ENCODE measurements at regions not wholly inside any gene's neighbourhood (a gene's known extent, or its start where the extent isn't known, plus 50 kb on each side); places are given as distances from the start of the nearest gene placed in this dataset.

DNA sequence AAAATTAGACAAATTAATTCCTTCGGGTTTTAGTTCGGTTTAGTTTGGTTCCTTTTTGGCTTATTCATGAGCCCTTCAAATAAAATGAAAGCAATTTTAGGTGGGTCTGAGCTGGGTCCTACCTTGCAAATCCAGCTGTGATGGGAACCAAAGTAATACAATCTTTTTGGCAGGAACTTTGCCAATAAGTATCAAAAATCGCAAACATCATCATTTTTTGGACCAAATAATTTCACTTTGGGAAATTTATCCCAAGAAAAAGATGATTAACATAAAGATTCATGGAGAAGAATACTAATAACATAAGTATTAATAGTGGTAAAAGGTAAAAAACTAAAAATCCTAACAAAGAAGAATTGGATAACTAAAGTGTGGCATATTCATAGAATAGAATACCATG is 67.8 kb upstream of the MYOCD start:
- Histone ChIP-seq H3K27ac (no peak overlapping the region), H3K9me3 (no peaks in the 10 kb centered on the region), H3K36me3 (no peaks in the 10 kb centered on the region), H3K27me3 (no peaks in the 10 kb centered on the region), H3K4me1 (peaks cover 0 to 22% (median 8%) of the 10 kb centered on the region in 4 donors), H3K4me3 (no peak overlapping the region)
- in situ Hi-C loops (cut with MboI; ENCODE audit: low pct_ligation_motif_present in 1 of 4, low pct_unique_long_range_greater_than_20kb in 1 of 4, low sequenced_read_pairs in 3 of 4) (no loop called here), intact Hi-C loops (cut with DNase I; ENCODE audit: low total_unique reads) (no loop called here)
- no peak for DNase-seq
- TF ChIP-seq EP300 (IDR thresholded peaks at IDR 0.05; ENCODE audit: low read depth) (no peak), POLR2A (IDR thresholded peaks at IDR 0.05) (no peak), POLR2AphosphoS5 (IDR thresholded peaks at IDR 0.05) (no peak)
- TF ChIP-seq, protein P1, sequence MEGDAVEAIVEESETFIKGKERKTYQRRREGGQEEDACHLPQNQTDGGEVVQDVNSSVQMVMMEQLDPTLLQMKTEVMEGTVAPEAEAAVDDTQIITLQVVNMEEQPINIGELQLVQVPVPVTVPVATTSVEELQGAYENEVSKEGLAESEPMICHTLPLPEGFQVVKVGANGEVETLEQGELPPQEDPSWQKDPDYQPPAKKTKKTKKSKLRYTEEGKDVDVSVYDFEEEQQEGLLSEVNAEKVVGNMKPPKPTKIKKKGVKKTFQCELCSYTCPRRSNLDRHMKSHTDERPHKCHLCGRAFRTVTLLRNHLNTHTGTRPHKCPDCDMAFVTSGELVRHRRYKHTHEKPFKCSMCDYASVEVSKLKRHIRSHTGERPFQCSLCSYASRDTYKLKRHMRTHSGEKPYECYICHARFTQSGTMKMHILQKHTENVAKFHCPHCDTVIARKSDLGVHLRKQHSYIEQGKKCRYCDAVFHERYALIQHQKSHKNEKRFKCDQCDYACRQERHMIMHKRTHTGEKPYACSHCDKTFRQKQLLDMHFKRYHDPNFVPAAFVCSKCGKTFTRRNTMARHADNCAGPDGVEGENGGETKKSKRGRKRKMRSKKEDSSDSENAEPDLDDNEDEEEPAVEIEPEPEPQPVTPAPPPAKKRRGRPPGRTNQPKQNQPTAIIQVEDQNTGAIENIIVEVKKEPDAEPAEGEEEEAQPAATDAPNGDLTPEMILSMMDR (IDR thresholded peaks at IDR 0.05), result no peak
- WGBS, 2 donors (ENCODE audit: low coverage in 1 of 2), result 87 to 94% methylated on average over 3 of the region's 3 CpGs

DNA sequence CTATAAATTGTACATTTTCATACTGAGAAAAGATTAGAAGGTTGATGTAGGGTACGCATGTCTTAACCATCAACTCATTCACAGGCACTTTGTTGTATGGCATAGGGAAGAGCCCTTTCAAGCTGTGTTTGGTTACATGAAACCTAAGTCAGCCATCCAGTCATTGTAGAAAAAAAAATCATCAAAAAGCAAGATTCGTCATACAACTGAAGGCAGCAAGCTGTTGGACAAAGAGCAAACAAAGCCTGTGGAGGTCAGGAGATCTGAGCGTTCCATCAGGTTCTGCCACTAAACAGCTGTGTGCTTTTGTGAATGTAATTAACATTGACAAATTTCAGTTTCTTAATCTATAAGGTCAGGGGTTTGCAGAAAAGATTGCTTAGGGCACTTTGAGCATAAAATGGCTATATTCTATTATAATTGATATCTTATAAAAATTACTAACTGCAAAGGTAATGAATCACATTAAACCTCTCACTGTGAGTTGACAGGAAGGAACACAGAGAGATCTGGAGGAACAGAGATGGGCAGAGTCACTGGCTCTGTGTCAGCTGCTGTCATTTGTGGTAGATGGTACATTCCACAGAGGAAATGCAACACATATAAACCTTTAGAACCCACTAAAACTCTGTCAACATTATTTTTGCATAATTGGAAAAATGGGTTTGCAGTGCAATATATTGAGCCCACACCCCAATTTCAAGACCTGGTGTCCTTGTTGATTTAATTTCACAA is 66.3 kb upstream of the MYOCD start:
- Histone ChIP-seq H3K36me3 (no peaks in the 10 kb centered on the region), H3K27ac (no peak overlapping the region), H3K4me3 (no peak overlapping the region), H3K4me1 (peaks cover 0 to 22% (median 8%) of the 10 kb centered on the region in 4 donors), H3K9me3 (no peaks in the 10 kb centered on the region), H3K27me3 (no peaks in the 10 kb centered on the region)
- intact Hi-C loops (cut with DNase I; ENCODE audit: low total_unique reads) (no loop called here), in situ Hi-C loops (cut with MboI; ENCODE audit: low pct_ligation_motif_present in 1 of 4, low pct_unique_long_range_greater_than_20kb in 1 of 4, low sequenced_read_pairs in 3 of 4) (no loop called here)
- TF ChIP-seq, protein P1 (IDR thresholded peaks at IDR 0.05), result no peak
- TF ChIP-seq EP300 (IDR thresholded peaks at IDR 0.05; ENCODE audit: low read depth) (no peak), POLR2A (IDR thresholded peaks at IDR 0.05) (no peak), POLR2AphosphoS5 (IDR thresholded peaks at IDR 0.05) (no peak)
- WGBS, 2 donors (ENCODE audit: low coverage in 1 of 2), result 43 to 51% methylated on average over 3 of the region's 3 CpGs
- DNase-seq, result no peak

DNA sequence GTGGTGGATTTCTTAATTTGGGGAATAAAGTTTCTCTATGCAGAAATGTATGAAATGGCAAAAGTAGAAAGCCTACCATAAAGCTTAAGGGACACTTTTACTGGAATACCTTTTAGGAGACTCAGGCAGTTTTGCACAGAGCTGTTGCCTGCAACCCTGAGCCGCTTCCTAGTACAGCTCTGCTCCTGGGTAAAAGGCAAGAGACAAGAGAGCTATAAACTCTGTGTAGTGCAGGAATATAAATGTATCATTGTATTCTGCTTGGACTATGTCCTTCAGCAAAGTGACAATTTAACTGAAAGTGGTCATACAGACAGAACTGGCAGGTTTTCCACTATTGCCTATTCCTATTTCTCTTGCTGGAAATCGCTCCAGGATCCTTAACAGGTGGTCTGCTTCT is 65.3 kb upstream of the MYOCD start:
- intact Hi-C loops (cut with DNase I; ENCODE audit: low total_unique reads), result no loop called here
- H3K36me3 ChIP-seq, result no peaks in the 10 kb centered on the region
- H3K9me3 ChIP-seq, result no peaks in the 10 kb centered on the region
- 6 to 31% methylated on average over 2 of the region's 2 CpGs for WGBS, 2 donors (ENCODE audit: low coverage in 1 of 2)
- no peaks in the 10 kb centered on the region for H3K27me3 ChIP-seq
- H3K4me3 ChIP-seq, result no peak overlapping the region
- in situ Hi-C loops (cut with MboI; ENCODE audit: low pct_ligation_motif_present in 1 of 4, low pct_unique_long_range_greater_than_20kb in 1 of 4, low sequenced_read_pairs in 3 of 4), result no loop called here
- TF ChIP-seq POLR2AphosphoS5 (IDR thresholded peaks at IDR 0.05), result no peak
- no peak for TF ChIP-seq POLR2A (IDR thresholded peaks at IDR 0.05)
- TF ChIP-seq, protein P1 (IDR thresholded peaks at IDR 0.05), result no peak
- no peak for TF ChIP-seq EP300 (IDR thresholded peaks at IDR 0.05; ENCODE audit: low read depth)
- H3K27ac ChIP-seq, result peak overlapping the region in 2 of 4 donors; percentile 13 to 40
- peaks cover 0 to 25% (median 8%) of the 10 kb centered on the region in 4 donors for H3K4me1 ChIP-seq
- DNase-seq, result peak; percentile 32

DNA sequence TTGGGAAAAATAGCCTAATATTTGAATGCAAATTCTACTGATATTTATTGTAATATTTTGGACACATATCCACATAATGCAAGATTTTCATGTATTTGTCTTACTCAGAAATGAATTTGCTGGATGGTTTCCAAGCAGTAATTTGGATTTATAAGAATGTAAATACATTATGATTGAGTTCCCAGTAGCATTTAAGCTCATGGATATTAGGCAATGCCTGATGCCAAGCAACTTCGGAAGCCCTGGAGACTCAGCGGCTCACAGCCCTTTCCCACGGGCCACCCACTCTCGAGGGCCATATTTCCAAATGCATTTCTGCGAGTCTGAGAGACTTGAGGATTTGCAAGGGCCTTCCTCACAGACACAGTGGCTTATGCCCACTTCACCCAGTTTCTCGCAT is 62.1 kb upstream of the MYOCD start:
- no peak overlapping the region for H3K4me3 ChIP-seq
- intact Hi-C loops (cut with DNase I; ENCODE audit: low total_unique reads) (no loop called here), in situ Hi-C loops (cut with MboI; ENCODE audit: low pct_ligation_motif_present in 1 of 4, low pct_unique_long_range_greater_than_20kb in 1 of 4, low sequenced_read_pairs in 3 of 4) (no loop called here)
- no peak for DNase-seq
- H3K27ac ChIP-seq, result no peak overlapping the region
- no peaks in the 10 kb centered on the region for H3K27me3 ChIP-seq
- no peaks in the 10 kb centered on the region for H3K36me3 ChIP-seq
- 50 to 91% methylated on average over 3 to 6 of the region's 6 CpGs for WGBS, 2 donors (ENCODE audit: low coverage in 1 of 2)
- H3K9me3 ChIP-seq, result no peaks in the 10 kb centered on the region
- TF ChIP-seq EP300 (IDR thresholded peaks at IDR 0.05; ENCODE audit: low read depth), result no peak
- TF ChIP-seq POLR2A (IDR thresholded peaks at IDR 0.05), result no peak
- TF ChIP-seq, protein P1 (IDR thresholded peaks at IDR 0.05), result no peak
- no peak for TF ChIP-seq POLR2AphosphoS5 (IDR thresholded peaks at IDR 0.05)
- peaks cover 0 to 31% (median 8%) of the 10 kb centered on the region in 4 donors for H3K4me1 ChIP-seq
